B cell (primary cell): ENCODE measurements at regions not wholly inside any gene's neighbourhood (a gene's known extent, or its start where the extent isn't known, plus 50 kb on each side); places are given as distances from the start of the nearest gene placed in this dataset.

ENCODE experiments used
- EZH2 ChIP-seq: IDR thresholded peaks from 2 replicates; pipeline ENCODE4 v1.6.1; 2012; ENCODE audit warnings: borderline replicate concordance, low read depth, mild to moderate bottlenecking, moderate library complexity, low read length; ENCODE audit not compliant: insufficient read depth, poor library complexity, severe bottlenecking
- TF ChIP-seq, protein P1 (sequence below): fragments of 200-600 bp; IDR thresholded peaks from one replicate; pipeline ENCODE4 v1.8.0; 2022; ENCODE audit warnings: antibody characterized with exemption, mild to moderate bottlenecking

DNA sequence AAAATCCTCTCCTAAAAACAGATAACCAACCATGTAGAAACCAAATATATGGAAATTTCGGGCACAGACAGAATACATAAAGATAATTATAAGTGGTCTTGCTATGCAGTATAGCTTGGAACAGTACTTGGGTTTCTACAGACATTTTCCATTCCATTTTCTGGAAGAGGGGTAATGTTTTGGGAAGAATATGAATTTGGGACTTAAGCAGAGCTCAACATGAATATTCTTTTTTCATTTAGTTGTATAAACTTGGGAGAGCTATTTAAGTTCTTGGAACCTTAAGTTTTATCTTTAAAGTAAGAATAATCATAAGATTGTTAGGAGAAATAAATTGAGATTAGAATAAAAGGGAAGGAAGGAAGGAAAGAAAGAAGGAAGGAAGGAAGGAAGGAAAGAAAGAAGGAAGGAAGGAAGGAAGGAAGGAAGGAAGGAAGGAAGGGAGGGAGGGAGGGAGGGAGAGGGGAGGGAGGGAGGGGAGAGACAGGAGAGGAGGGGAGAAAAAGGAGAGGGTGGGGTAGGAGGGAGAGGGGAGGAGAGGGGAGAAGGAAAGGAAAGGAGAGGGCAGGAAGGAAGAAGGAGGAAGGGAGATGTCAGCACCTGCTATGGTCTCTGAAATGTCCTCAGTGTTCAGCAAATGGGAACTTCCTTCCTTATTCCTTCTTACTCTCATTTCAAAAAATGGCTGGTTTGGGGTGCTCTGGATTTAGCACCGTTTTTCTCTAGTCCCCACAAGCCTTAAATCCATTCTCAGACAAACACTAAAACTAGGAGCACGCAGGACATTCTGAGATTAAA is 248.3 kb downstream of the LY86 start:
- TF ChIP-seq, protein P1, sequence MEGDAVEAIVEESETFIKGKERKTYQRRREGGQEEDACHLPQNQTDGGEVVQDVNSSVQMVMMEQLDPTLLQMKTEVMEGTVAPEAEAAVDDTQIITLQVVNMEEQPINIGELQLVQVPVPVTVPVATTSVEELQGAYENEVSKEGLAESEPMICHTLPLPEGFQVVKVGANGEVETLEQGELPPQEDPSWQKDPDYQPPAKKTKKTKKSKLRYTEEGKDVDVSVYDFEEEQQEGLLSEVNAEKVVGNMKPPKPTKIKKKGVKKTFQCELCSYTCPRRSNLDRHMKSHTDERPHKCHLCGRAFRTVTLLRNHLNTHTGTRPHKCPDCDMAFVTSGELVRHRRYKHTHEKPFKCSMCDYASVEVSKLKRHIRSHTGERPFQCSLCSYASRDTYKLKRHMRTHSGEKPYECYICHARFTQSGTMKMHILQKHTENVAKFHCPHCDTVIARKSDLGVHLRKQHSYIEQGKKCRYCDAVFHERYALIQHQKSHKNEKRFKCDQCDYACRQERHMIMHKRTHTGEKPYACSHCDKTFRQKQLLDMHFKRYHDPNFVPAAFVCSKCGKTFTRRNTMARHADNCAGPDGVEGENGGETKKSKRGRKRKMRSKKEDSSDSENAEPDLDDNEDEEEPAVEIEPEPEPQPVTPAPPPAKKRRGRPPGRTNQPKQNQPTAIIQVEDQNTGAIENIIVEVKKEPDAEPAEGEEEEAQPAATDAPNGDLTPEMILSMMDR, result no peak
- no peak for TF ChIP-seq EZH2
